IMR-90 (cell line): ENCODE measurements at regions not wholly inside any gene's neighbourhood (a gene's known extent, or its start where the extent isn't known, plus 50 kb on each side); places are given as distances from the start of the nearest gene placed in this dataset.

ENCODE experiments used
- ATAC-seq: fragments of 200-7000 bp; cut with Tn5 transposase; 2 replicates; pipeline ENCODE4 v1.9.1; 2020; ENCODE audit warnings: low read depth, mild to moderate bottlenecking, moderate library complexity
- BruUV-seq: library from RNA; stranded (reverse); fragments of 400-500 nt; replicated peaks from 2 replicates; lab custom pipeline; 2021; lab: Mats Ljungman, UMichigan
- CTCF ChIA-PET: fragments of 300-600 bp; formaldehyde crosslinking; extraction: SDS; loops from one replicate; lab custom pipeline; 2021; ENCODE audit warnings: antibody characterized with exemption; lab: Yijun Ruan, JAX
- POLR2A ChIA-PET: fragments of 300-600 bp; sonication (Branson Sonifier 250); formaldehyde crosslinking; loops from one replicate; lab custom pipeline; 2022; ENCODE audit warnings: antibody characterized with exemption; ENCODE audit not compliant: unreplicated experiment; lab: Charles Lee
- DNase-seq: peaks from one replicate; pipeline ENCODE4 v3.0.0; 2013
- H2AFZ ChIP-seq: replicated peaks from 2 replicates; pipeline ENCODE3; 2013; ENCODE audit warnings: low read length, mild to moderate bottlenecking; ENCODE audit not compliant: poor library complexity
- H2AK5ac ChIP-seq: 2 replicates; pipeline ENCODE4 v1.6.1; 2013; ENCODE audit warnings: low read depth, low read length, inconsistent platforms
- H2AK9ac ChIP-seq: replicated peaks from 2 replicates; pipeline ENCODE3; 2013; ENCODE audit warnings: mild to moderate bottlenecking, low read depth, low read length, moderate library complexity; ENCODE audit not compliant: poor library complexity
- H2BK120ac ChIP-seq: 2 replicates; pipeline ENCODE4 v1.6.1; 2013; ENCODE audit warnings: low read depth, low read length, inconsistent platforms
- H2BK15ac ChIP-seq: 3 replicates; pipeline ENCODE4 v1.6.1; 2013; ENCODE audit warnings: low read depth, low read length, inconsistent platforms
- H2BK20ac ChIP-seq: 2 replicates; pipeline ENCODE4 v1.6.1; 2013; ENCODE audit warnings: low read depth, mild to moderate bottlenecking, inconsistent platforms, low read length, moderate library complexity
- H2BK5ac ChIP-seq: 2 replicates; pipeline ENCODE4 v1.6.1; 2013; ENCODE audit warnings: mild to moderate bottlenecking, low read depth, low read length, inconsistent platforms; ENCODE audit not compliant: poor library complexity, severe bottlenecking
- H3K14ac ChIP-seq: replicated peaks from 2 replicates; pipeline ENCODE4 v1.6.1; 2013; ENCODE audit warnings: low read depth, low read length, inconsistent platforms
- H3K18ac ChIP-seq: 2 replicates; pipeline ENCODE4 v1.6.1; 2013; ENCODE audit warnings: low read depth, low read length, control low read depth
- H3K23ac ChIP-seq: 2 replicates; pipeline ENCODE4 v1.6.1; 2013; ENCODE audit warnings: low read depth, low read length, inconsistent platforms
- H3K27ac ChIP-seq: 2 replicates; pipeline ENCODE4 v1.5.1; 2013; ENCODE audit warnings: mild to moderate bottlenecking, control low read depth, low read length; ENCODE audit not compliant: insufficient read depth
- H3K27me3 ChIP-seq: 2 replicates; pipeline ENCODE4 v1.6.1; 2013; ENCODE audit warnings: low read length; ENCODE audit not compliant: control insufficient read depth, insufficient read depth
- H3K36me3 ChIP-seq: 2 replicates; pipeline ENCODE4 v1.6.1; 2013; ENCODE audit warnings: low read length, mixed read lengths; ENCODE audit not compliant: control insufficient read depth, insufficient read depth
- H3K4ac ChIP-seq: 2 replicates; pipeline ENCODE4 v1.6.1; 2013; ENCODE audit warnings: low read depth, low read length, inconsistent platforms
- H3K4me1 ChIP-seq: 2 replicates; pipeline ENCODE4 v1.6.1; 2013; ENCODE audit warnings: low read length, mixed read lengths; ENCODE audit not compliant: control insufficient read depth, insufficient read depth
- H3K4me2 ChIP-seq: 2 replicates; pipeline ENCODE4 v1.6.1; 2013; ENCODE audit warnings: low read depth, mild to moderate bottlenecking, control low read depth, low read length, moderate library complexity
- H3K4me3 ChIP-seq: 2 replicates; pipeline ENCODE4 v1.5.1; 2013; ENCODE audit warnings: low read depth, mild to moderate bottlenecking, control low read depth, low read length, moderate library complexity; ENCODE audit not compliant: insufficient read depth
- H3K56ac ChIP-seq: 2 replicates; pipeline ENCODE4 v1.6.1; 2013; ENCODE audit warnings: low read length, inconsistent platforms; ENCODE audit not compliant: insufficient read depth; ENCODE audit errors: extremely low read depth
- H3K79me1 ChIP-seq, 2 experiments: 2 replicates each; pipeline ENCODE4 v1.6.1; 2013; ENCODE audit warnings: low read length in 2 of 2, inconsistent platforms in 1 of 2, low read depth in 1 of 2
- H3K9ac ChIP-seq: 2 replicates; pipeline ENCODE4 v1.6.1; 2013; ENCODE audit warnings: low read depth, low read length, control low read depth
- H3K9me1 ChIP-seq: 2 replicates; pipeline ENCODE4 v1.6.1; 2013; ENCODE audit warnings: low read length, inconsistent platforms; ENCODE audit not compliant: insufficient read depth
- H3K9me3 ChIP-seq: 2 replicates; pipeline ENCODE4 v1.6.1; 2013; ENCODE audit warnings: low read length; ENCODE audit not compliant: control insufficient read depth, insufficient read depth
- H4K20me1 ChIP-seq: 2 replicates; pipeline ENCODE4 v1.6.1; 2013; ENCODE audit warnings: low read length, inconsistent platforms; ENCODE audit not compliant: insufficient read depth
- H4K5ac ChIP-seq: 2 replicates; pipeline ENCODE4 v1.6.1; 2013; ENCODE audit warnings: mild to moderate bottlenecking, low read depth, low read length, control low read depth
- H4K8ac ChIP-seq, 2 experiments: 2 replicates each; pipeline ENCODE4 v1.6.1; 2013; ENCODE audit warnings: low read depth in 2 of 2, low read length in 2 of 2, control low read depth in 1 of 2, inconsistent platforms in 1 of 2
- H4K91ac ChIP-seq: 2 replicates; pipeline ENCODE4 v1.6.1; 2013; ENCODE audit warnings: low read depth, low read length, inconsistent platforms; ENCODE audit not compliant: insufficient read depth
- BHLHE40 ChIP-seq: fragments of 150-350 bp; IDR thresholded peaks from 2 replicates; pipeline ENCODE4 v1.6.1; 2016; ENCODE audit warnings: mild to moderate bottlenecking, low read depth, low read length
- CEBPB ChIP-seq: IDR thresholded peaks from 2 replicates; pipeline ENCODE4 v1.6.1; 2012; ENCODE audit warnings: low read depth, low read length, improper control_type of control experiment
- CHD1 ChIP-seq: IDR thresholded peaks from 2 replicates; pipeline ENCODE4 v1.6.1; 2012; ENCODE audit warnings: low read depth, low read length, improper control_type of control experiment
- ELK1 ChIP-seq: fragments of 150-350 bp; IDR thresholded peaks from 2 replicates; pipeline ENCODE4 v1.6.1; 2016; ENCODE audit warnings: low read depth, mild to moderate bottlenecking, low read length, moderate library complexity, borderline replicate concordance
- FOS ChIP-seq: fragments of 150-350 bp; IDR thresholded peaks from 2 replicates; pipeline ENCODE4 v1.6.1; 2016; ENCODE audit warnings: low read depth, low read length
- MAFK ChIP-seq: IDR thresholded peaks from 2 replicates; pipeline ENCODE4 v1.6.1; 2012; ENCODE audit warnings: low read depth, low read length, improper control_type of control experiment
- MAZ ChIP-seq: IDR thresholded peaks from 2 replicates; pipeline ENCODE4 v1.6.1; 2012; ENCODE audit warnings: low read depth, mild to moderate bottlenecking, low read length, improper control_type of control experiment, moderate library complexity, borderline replicate concordance
- MXI1 ChIP-seq: IDR thresholded peaks from 2 replicates; pipeline ENCODE4 v1.6.1; 2012; ENCODE audit warnings: low read depth, mild to moderate bottlenecking, low read length, moderate library complexity, borderline replicate concordance
- NFE2L2 ChIP-seq: fragments of 150-350 bp; IDR thresholded peaks from 2 replicates; pipeline ENCODE4 v1.6.1; 2016; ENCODE audit warnings: low read depth, mild to moderate bottlenecking, low read length
- POLR2A ChIP-seq: IDR thresholded peaks from 2 replicates; pipeline ENCODE4 v1.6.1; 2012; ENCODE audit warnings: mild to moderate bottlenecking, low read depth, low read length
- RAD21 ChIP-seq: IDR thresholded peaks from 2 replicates; pipeline ENCODE4 v1.6.1; 2012; ENCODE audit warnings: low read length, improper control_type of control experiment
- RCOR1 ChIP-seq: IDR thresholded peaks from 2 replicates; pipeline ENCODE4 v1.6.1; 2012; ENCODE audit warnings: mild to moderate bottlenecking, low read length, improper control_type of control experiment; ENCODE audit not compliant: insufficient replicate concordance
- RFX5 ChIP-seq: IDR thresholded peaks from 2 replicates; pipeline ENCODE4 v1.8.0; 2012; ENCODE audit warnings: low read depth, mild to moderate bottlenecking, low read length, moderate library complexity
- SMC3 ChIP-seq: fragments of 150-350 bp; IDR thresholded peaks from 2 replicates; pipeline ENCODE4 v1.6.1; 2016; ENCODE audit warnings: low read depth, mild to moderate bottlenecking, antibody characterized with exemption, low read length, moderate library complexity
- USF2 ChIP-seq: fragments of 150-350 bp; IDR thresholded peaks from 2 replicates; pipeline ENCODE4 v1.6.1; 2017; ENCODE audit warnings: mild to moderate bottlenecking, antibody characterized with exemption, low read length, low read depth
- whole genome bisulfite sequencing, 2 experiments: methylation state at CpG; one replicate each; pipeline versions ENCODE4 v1.1.5 to v1.1.7; 2013; ENCODE audit warnings: missing lambda C conversion rate in 2 of 2; ENCODE audit not compliant: insufficient read length in 1 of 2; ENCODE audit errors: extremely low coverage in 2 of 2; 5-methylcytosine and 5-hydroxymethylcytosine counted together
- dilution Hi-C: fragments of 300-500 bp; cut with HindIII; formaldehyde crosslinking; loops from one replicate; pipeline ENCODE4 v1.14.3; 2018; ENCODE audit warnings: low sequenced_read_pairs; ENCODE audit not compliant: unreplicated experiment
- in situ Hi-C: fragments of 300-500 bp; cut with MboI; formaldehyde crosslinking; loops from 3 replicates; pipeline ENCODE4 v1.14.3; 2019; ENCODE audit warnings: low sequenced_read_pairs, inconsistent platforms, mixed read lengths
- intact Hi-C: fragments of 100-400 bp; cut with micrococcal nuclease; formaldehyde crosslinking; loops from 2 replicates; pipeline ENCODE4 v1.10.0; 2022
- TF ChIP-seq, protein P1 (sequence below): conservative IDR thresholded peaks from 2 replicates; pipeline ENCODE4 v1.5.1; 2012; ENCODE audit warnings: mild to moderate bottlenecking, low read depth, low read length, improper control_type of control experiment

GRCh38 chr5:166369346-166369745 is 1922.1 kb upstream of the WWC1 start:
- H2BK120ac ChIP-seq, result no peak overlapping the region
- H3K36me3 ChIP-seq, result no peaks in the 10 kb centered on the region
- H3K27me3 ChIP-seq, result no peaks in the 10 kb centered on the region
- ChIA-PET CTCF (interaction anchor here (0.6 kb wide), 1 partner anchor 13 kb away, joined by 6 read pairs; no protein-coding TSS in a partner anchor), POLR2A (no interaction called here)
- TF ChIP-seq RFX5, result no peak
- TF ChIP-seq MXI1, result no peak
- TF ChIP-seq, protein P1, sequence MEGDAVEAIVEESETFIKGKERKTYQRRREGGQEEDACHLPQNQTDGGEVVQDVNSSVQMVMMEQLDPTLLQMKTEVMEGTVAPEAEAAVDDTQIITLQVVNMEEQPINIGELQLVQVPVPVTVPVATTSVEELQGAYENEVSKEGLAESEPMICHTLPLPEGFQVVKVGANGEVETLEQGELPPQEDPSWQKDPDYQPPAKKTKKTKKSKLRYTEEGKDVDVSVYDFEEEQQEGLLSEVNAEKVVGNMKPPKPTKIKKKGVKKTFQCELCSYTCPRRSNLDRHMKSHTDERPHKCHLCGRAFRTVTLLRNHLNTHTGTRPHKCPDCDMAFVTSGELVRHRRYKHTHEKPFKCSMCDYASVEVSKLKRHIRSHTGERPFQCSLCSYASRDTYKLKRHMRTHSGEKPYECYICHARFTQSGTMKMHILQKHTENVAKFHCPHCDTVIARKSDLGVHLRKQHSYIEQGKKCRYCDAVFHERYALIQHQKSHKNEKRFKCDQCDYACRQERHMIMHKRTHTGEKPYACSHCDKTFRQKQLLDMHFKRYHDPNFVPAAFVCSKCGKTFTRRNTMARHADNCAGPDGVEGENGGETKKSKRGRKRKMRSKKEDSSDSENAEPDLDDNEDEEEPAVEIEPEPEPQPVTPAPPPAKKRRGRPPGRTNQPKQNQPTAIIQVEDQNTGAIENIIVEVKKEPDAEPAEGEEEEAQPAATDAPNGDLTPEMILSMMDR, result no peak
- no peak for TF ChIP-seq ELK1
- no peak for TF ChIP-seq FOS
- TF ChIP-seq MAZ, result no peak
- TF ChIP-seq MAFK, result no peak
- no peak for TF ChIP-seq CHD1
- no peak for TF ChIP-seq RCOR1
- TF ChIP-seq SMC3, result no peak
- TF ChIP-seq NFE2L2, result no peak
- no peak for TF ChIP-seq POLR2A
- TF ChIP-seq BHLHE40, result no peak
- no peak for TF ChIP-seq USF2
- TF ChIP-seq CEBPB, result no peak
- no peak for TF ChIP-seq RAD21
- H4K8ac ChIP-seq, result no peak overlapping the region
- no peaks in the 10 kb centered on the region for H3K79me1 ChIP-seq
- in situ Hi-C loops, result no loop called here
- H2BK20ac ChIP-seq, result no peak overlapping the region
- H4K5ac ChIP-seq, result no peak overlapping the region
- no peak overlapping the region for H3K14ac ChIP-seq
- no peak overlapping the region for H3K18ac ChIP-seq
- H3K4me3 ChIP-seq, result no peak overlapping the region
- no peak overlapping the region for H2AK9ac ChIP-seq
- intact Hi-C loops, result no loop called here
- WGBS, 2 experiments, result no CpG with 5 or more reads among the region's 2 CpGs
- H3K23ac ChIP-seq, result no peak overlapping the region
- H3K27ac ChIP-seq, result no peak overlapping the region
- H2AK5ac ChIP-seq, result no peak overlapping the region
- no peak overlapping the region for H4K91ac ChIP-seq
- no peak for ATAC-seq
- H2BK5ac ChIP-seq, result no peak overlapping the region
- no peaks in the 10 kb centered on the region for H4K20me1 ChIP-seq
- no peak overlapping the region for H2BK15ac ChIP-seq
- no TSS peak for BruUV-seq
- no peak for DNase-seq
- peaks cover 5% of the 10 kb centered on the region; the same call in 1 of the 2 replicates for H3K9me3 ChIP-seq
- dilution Hi-C loops, result no loop called here
- H3K9ac ChIP-seq, result no peak overlapping the region
- H3K4me1 ChIP-seq, result no peaks in the 10 kb centered on the region
- H2AFZ ChIP-seq, result no peak overlapping the region
- H3K4me2 ChIP-seq, result no peak overlapping the region
- H3K56ac ChIP-seq, result no peak overlapping the region
- no peak overlapping the region for H3K4ac ChIP-seq
- H3K9me1 ChIP-seq, result no peaks in the 10 kb centered on the region
